ENCODE measurements at regions not wholly inside any gene's neighbourhood (a gene's known extent, or its start where the extent isn't known, plus 50 kb on each side); places are given as distances from the start of the nearest gene placed in this dataset.

- TF ChIP-seq ZNF407 (CRISPR knock-in tag; IDR thresholded peaks at IDR 0.05; ENCODE audit: not compliant biosample characterization) (no peak), ZFP36 (IDR thresholded peaks at IDR 0.05; ENCODE audit: borderline replicate concordance, low read depth, low read length, partially characterized antibody) (no peak), HNRNPUL1 (IDR thresholded peaks at IDR 0.05; ENCODE audit: low read depth, low read length) (no peak), ZBTB21 (CRISPR knock-in tag; IDR thresholded peaks at IDR 0.05) (no peak), THAP11 (CRISPR knock-in tag; IDR thresholded peaks at IDR 0.05) (no peak), RCOR2 (CRISPR knock-in tag; IDR thresholded peaks at IDR 0.05) (no peak), ZNF816 (CRISPR knock-in tag; IDR thresholded peaks at IDR 0.05; ENCODE audit: borderline replicate concordance) (no peak), SNAPC2 (CRISPR knock-in tag; IDR thresholded peaks at IDR 0.05) (no peak), NKX3-1 (CRISPR knock-in tag; IDR thresholded peaks at IDR 0.05) (no peak)
- TF ChIP-seq, protein P1, sequence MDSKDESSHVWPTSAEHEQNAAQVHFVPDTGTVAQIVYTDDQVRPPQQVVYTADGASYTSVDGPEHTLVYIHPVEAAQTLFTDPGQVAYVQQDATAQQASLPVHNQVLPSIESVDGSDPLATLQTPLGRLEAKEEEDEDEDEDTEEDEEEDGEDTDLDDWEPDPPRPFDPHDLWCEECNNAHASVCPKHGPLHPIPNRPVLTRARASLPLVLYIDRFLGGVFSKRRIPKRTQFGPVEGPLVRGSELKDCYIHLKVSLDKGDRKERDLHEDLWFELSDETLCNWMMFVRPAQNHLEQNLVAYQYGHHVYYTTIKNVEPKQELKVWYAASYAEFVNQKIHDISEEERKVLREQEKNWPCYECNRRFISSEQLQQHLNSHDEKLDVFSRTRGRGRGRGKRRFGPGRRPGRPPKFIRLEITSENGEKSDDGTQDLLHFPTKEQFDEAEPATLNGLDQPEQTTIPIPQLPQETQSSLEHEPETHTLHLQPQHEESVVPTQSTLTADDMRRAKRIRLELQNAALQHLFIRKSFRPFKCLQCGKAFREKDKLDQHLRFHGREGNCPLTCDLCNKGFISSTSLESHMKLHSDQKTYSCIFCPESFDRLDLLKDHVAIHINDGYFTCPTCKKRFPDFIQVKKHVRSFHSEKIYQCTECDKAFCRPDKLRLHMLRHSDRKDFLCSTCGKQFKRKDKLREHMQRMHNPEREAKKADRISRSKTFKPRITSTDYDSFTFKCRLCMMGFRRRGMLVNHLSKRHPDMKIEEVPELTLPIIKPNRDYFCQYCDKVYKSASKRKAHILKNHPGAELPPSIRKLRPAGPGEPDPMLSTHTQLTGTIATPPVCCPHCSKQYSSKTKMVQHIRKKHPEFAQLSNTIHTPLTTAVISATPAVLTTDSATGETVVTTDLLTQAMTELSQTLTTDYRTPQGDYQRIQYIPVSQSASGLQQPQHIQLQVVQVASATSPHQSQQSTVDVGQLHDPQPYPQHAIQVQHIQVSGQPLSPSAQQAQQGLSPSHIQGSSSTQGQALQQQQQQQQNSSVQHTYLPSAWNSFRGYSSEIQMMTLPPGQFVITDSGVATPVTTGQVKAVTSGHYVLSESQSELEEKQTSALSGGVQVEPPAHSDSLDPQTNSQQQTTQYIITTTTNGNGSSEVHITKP (CRISPR knock-in tag; IDR thresholded peaks at IDR 0.05; ENCODE audit: low read depth): no peak
These were observed 229.0 kb upstream of the ZC3H12C start (continued) for GRCh38 chr11:109864151-109864661.

All from HepG2 (cell line).